ENCODE measurements at regions not wholly inside any gene's neighbourhood (a gene's known extent, or its start where the extent isn't known, plus 50 kb on each side); places are given as distances from the start of the nearest gene placed in this dataset.
"Not testable (repeated sequence)": the region's sequence is repeated elsewhere in the genome, so short reads cannot be mapped to it uniquely, and the experiment has no call there.

DNA sequence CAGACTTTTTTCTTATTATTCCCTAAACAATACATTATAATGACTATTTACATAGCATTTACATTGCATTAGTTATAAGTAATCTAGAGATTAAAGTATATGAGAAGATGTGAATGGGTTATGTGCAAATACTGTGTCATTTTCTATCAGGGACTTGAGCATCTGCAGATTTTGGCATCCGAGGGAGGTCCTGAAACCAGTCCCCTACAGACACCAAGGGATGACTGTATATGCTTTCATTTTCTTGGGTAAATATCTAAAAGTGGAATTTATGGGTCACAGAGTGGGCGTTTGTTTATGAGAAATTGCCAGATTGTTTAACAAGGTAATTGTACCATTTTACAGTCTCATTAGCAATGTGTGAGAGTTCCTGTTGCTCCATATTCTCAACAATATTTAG, 454.5 kb upstream of the API5 start:
- H3K36me3 ChIP-seq (ENCODE audit: insufficient read depth, low read length), result no peaks in the 10 kb centered on the region
- Mint-ChIP-seq H3K4me3 (ENCODE audit: unreplicated experiment) (no peak overlapping the region), H3K4me1 (ENCODE audit: low read depth, unreplicated experiment) (no peaks in the 10 kb centered on the region), H3K9me3 (ENCODE audit: unreplicated experiment) (peaks cover 2% of the 10 kb centered on the region), H3K27me3 (ENCODE audit: low read depth, unreplicated experiment) (no peaks in the 10 kb centered on the region), H3K27ac (ENCODE audit: unreplicated experiment) (no peak overlapping the region), H3K36me3 (ENCODE audit: low read depth, unreplicated experiment) (no peaks in the 10 kb centered on the region)
- no peaks in the 10 kb centered on the region for H3K79me2 ChIP-seq (ENCODE audit: insufficient read depth, low read length)
- H4K20me1 ChIP-seq (ENCODE audit: insufficient read depth, low read length), result no peaks in the 10 kb centered on the region
- H2AFZ ChIP-seq (ENCODE audit: low read depth, low read length), result no peak overlapping the region
- no peaks in the 10 kb centered on the region for H3K9me3 ChIP-seq (ENCODE audit: insufficient read depth, low read depth, low read length)
- H3K4me1 ChIP-seq (ENCODE audit: insufficient read depth, low read length), result no peaks in the 10 kb centered on the region
- no peak overlapping the region for H3K4me2 ChIP-seq (ENCODE audit: low read length)
- FAIRE-seq (no peak), DNase-seq (ENCODE audit: low read depth) (no peak)
- TF ChIP-seq EZH2 (IDR thresholded peaks at IDR 0.05; ENCODE audit: insufficient read depth, low read length), result no peak
- no peak overlapping the region for H3K4me3 ChIP-seq (ENCODE audit: insufficient read depth, low read depth, low read length)
- H3K27ac ChIP-seq (ENCODE audit: low read depth, low read length), result no peak overlapping the region
- H3K27me3 ChIP-seq (ENCODE audit: insufficient read depth, low read length), result no peaks in the 10 kb centered on the region
- H3K9ac ChIP-seq (ENCODE audit: low read length), result no peak overlapping the region

DNA sequence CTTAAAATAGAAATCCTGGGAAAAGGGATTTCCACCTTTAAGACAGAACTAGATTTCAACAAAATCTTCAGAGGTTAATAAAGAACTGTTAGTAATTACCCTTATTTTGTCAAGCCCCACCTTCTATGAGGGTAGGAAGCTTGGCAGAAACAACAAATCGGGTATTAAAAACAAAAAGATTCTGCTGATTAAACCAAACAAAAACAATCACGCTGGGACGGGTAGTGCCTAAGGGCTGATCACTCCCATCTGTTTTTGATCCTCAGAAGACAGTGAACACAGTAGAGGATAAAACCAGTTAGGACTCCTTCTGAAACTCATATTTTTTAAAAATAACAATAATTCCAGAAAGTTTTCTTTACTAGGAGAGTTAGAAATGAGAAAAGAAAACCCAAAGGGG, 441.3 kb upstream of the API5 start:
- H3K36me3 ChIP-seq (ENCODE audit: insufficient read depth, low read length), result no peaks in the 10 kb centered on the region
- H3K27ac Mint-ChIP-seq (ENCODE audit: unreplicated experiment), result no peak overlapping the region

DNA sequence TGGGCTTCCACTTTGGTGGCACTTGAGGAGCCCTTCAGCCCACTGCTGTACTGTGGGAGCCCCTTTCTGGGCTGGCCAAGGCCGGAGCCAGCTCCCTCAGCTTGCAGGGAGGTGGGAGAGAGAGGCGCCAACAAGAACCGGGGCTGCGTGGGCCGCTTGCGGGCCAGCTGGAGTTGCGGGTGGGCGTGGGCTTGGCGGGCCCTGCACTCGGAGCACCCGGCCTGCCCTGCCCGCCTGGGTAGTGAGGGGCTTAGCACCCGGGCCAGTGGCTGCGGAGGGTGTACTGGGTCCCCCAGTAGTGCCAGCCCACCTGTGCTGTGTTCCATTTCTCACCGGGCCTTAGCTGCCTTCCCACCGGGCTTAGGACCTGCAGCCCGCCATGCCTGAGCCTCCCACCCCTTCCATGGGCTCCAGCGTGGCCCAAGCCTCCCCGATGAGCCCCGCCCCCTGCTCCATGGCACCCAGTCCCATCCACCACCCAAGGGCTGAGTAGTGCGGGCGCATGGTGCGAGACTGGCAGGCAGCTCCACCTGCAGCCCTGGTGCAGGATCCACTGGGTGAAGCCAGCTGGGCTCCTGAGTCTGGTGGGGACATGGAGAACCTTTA, 437.9 kb upstream of the API5 start:
- H3K27me3 ChIP-seq (ENCODE audit: insufficient read depth, low read length); H3K9me3 ChIP-seq (ENCODE audit: insufficient read depth, low read depth, low read length); H3K9ac ChIP-seq (ENCODE audit: low read length); H3K4me3 ChIP-seq (ENCODE audit: insufficient read depth, low read depth, low read length); H3K27ac Mint-ChIP-seq (ENCODE audit: unreplicated experiment); H4K20me1 ChIP-seq (ENCODE audit: insufficient read depth, low read length); H3K4me1 Mint-ChIP-seq (ENCODE audit: low read depth, unreplicated experiment); H2AFZ ChIP-seq (ENCODE audit: low read depth, low read length); H3K79me2 ChIP-seq (ENCODE audit: insufficient read depth, low read length); DNase-seq (ENCODE audit: low read depth); H3K27me3 Mint-ChIP-seq (ENCODE audit: low read depth, unreplicated experiment); FAIRE-seq; H3K27ac ChIP-seq (ENCODE audit: low read depth, low read length); H3K36me3 Mint-ChIP-seq (ENCODE audit: low read depth, unreplicated experiment); H3K9me3 Mint-ChIP-seq (ENCODE audit: unreplicated experiment); H3K4me1 ChIP-seq (ENCODE audit: insufficient read depth, low read length); H3K4me2 ChIP-seq (ENCODE audit: low read length); H3K36me3 ChIP-seq (ENCODE audit: insufficient read depth, low read length); H3K4me3 Mint-ChIP-seq (ENCODE audit: unreplicated experiment): not testable (repeated sequence)

More for the DNA sequence above, 441.3 kb upstream of the API5 start:
- Mint-ChIP-seq H3K9me3 (ENCODE audit: unreplicated experiment) (peaks cover under 1% of the 10 kb centered on the region), H3K36me3 (ENCODE audit: low read depth, unreplicated experiment) (no peaks in the 10 kb centered on the region), H3K27me3 (ENCODE audit: low read depth, unreplicated experiment) (no peaks in the 10 kb centered on the region), H3K4me3 (ENCODE audit: unreplicated experiment) (no peak overlapping the region), H3K4me1 (ENCODE audit: low read depth, unreplicated experiment) (no peaks in the 10 kb centered on the region)
- Histone ChIP-seq H4K20me1 (ENCODE audit: insufficient read depth, low read length) (no peaks in the 10 kb centered on the region), H3K27me3 (ENCODE audit: insufficient read depth, low read length) (no peaks in the 10 kb centered on the region), H3K27ac (ENCODE audit: low read depth, low read length) (no peak overlapping the region), H3K9me3 (ENCODE audit: insufficient read depth, low read depth, low read length) (peaks cover 3% of the 10 kb centered on the region), H3K79me2 (ENCODE audit: insufficient read depth, low read length) (no peaks in the 10 kb centered on the region), H3K9ac (ENCODE audit: low read length) (no peak overlapping the region), H3K4me3 (ENCODE audit: insufficient read depth, low read depth, low read length) (no peak overlapping the region), H3K4me2 (ENCODE audit: low read length) (no peak overlapping the region), H2AFZ (ENCODE audit: low read depth, low read length) (no peak overlapping the region), H3K4me1 (ENCODE audit: insufficient read depth, low read length) (no peaks in the 10 kb centered on the region)
- no peak for TF ChIP-seq EZH2 (IDR thresholded peaks at IDR 0.05; ENCODE audit: insufficient read depth, low read length)
- TF ChIP-seq, protein P1, sequence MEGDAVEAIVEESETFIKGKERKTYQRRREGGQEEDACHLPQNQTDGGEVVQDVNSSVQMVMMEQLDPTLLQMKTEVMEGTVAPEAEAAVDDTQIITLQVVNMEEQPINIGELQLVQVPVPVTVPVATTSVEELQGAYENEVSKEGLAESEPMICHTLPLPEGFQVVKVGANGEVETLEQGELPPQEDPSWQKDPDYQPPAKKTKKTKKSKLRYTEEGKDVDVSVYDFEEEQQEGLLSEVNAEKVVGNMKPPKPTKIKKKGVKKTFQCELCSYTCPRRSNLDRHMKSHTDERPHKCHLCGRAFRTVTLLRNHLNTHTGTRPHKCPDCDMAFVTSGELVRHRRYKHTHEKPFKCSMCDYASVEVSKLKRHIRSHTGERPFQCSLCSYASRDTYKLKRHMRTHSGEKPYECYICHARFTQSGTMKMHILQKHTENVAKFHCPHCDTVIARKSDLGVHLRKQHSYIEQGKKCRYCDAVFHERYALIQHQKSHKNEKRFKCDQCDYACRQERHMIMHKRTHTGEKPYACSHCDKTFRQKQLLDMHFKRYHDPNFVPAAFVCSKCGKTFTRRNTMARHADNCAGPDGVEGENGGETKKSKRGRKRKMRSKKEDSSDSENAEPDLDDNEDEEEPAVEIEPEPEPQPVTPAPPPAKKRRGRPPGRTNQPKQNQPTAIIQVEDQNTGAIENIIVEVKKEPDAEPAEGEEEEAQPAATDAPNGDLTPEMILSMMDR (IDR thresholded peaks at IDR 0.05; ENCODE audit: insufficient read depth, low read depth, low read length), result no peak
- DNase-seq (ENCODE audit: low read depth) (no peak), FAIRE-seq (no peak)

DNA sequence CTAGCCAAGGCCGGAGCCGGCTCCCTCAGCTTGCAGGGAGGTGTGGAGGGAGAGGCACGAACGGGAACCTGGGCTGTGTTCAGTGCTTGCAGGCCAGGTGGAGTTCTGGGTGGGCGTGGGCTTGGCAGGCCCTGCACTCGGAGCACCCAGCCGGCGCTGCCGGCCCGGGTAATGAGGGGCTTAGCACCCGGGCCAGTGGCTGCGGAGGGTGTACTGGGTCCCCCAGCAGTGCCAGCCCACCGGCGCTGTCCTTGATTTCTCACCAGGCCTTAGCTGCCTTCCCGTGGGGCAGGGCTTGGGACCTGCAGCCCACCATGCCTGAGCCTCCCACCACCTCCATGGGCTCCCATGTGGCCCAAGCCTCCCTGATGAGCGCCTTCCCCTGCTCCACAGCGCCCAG, 430.5 kb upstream of the API5 start:
- not testable (repeated sequence) for H3K4me3 ChIP-seq (ENCODE audit: insufficient read depth, low read depth, low read length); H3K36me3 Mint-ChIP-seq (ENCODE audit: low read depth, unreplicated experiment); H3K27me3 Mint-ChIP-seq (ENCODE audit: low read depth, unreplicated experiment); H3K27me3 ChIP-seq (ENCODE audit: insufficient read depth, low read length); H3K4me1 ChIP-seq (ENCODE audit: insufficient read depth, low read length); DNase-seq (ENCODE audit: low read depth); H3K27ac ChIP-seq (ENCODE audit: low read depth, low read length); H3K27ac Mint-ChIP-seq (ENCODE audit: unreplicated experiment); H3K9me3 ChIP-seq (ENCODE audit: insufficient read depth, low read depth, low read length); H3K4me2 ChIP-seq (ENCODE audit: low read length); H3K4me3 Mint-ChIP-seq (ENCODE audit: unreplicated experiment); FAIRE-seq; H4K20me1 ChIP-seq (ENCODE audit: insufficient read depth, low read length); H2AFZ ChIP-seq (ENCODE audit: low read depth, low read length); H3K4me1 Mint-ChIP-seq (ENCODE audit: low read depth, unreplicated experiment); H3K79me2 ChIP-seq (ENCODE audit: insufficient read depth, low read length); H3K36me3 ChIP-seq (ENCODE audit: insufficient read depth, low read length); H3K9ac ChIP-seq (ENCODE audit: low read length)
- H3K9me3 Mint-ChIP-seq (ENCODE audit: unreplicated experiment), result peaks cover 15% of the 10 kb centered on the region
